ENCODE measurements at regions not wholly inside any gene's neighbourhood (a gene's known extent, or its start where the extent isn't known, plus 50 kb on each side); places are given as distances from the start of the nearest gene placed in this dataset.
A peak's percentile ranks its signal among the peaks of the same experiment; 100 is the strongest.

DNA sequence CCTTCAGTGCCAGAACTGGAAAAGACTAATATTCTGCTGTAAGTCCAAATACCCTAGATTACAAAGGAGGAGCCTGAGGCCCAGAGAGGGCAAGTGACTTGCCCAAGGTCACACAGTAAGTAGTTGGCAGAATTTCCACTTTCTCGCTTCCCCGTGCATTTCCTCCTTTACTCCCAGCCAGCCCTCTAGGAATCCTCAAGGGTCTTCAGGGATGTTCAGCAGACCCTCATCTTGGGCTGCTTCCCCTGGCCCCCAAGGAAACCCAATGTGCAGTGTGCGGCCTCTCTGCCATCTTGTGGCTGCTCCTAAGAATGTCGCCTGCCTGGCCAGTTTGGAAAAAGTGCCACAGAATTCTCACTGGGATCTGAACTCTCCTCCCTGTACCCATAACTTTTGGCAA is 217.7 kb upstream of the LRFN2 start:
- Mint-ChIP-seq H3K27ac (ENCODE audit: unreplicated experiment) (no peak overlapping the region), H3K4me1 (ENCODE audit: low read depth, unreplicated experiment) (peaks cover 8% of the 10 kb centered on the region), H3K4me3 (ENCODE audit: unreplicated experiment) (no peak overlapping the region), H3K9me3 (ENCODE audit: unreplicated experiment) (peaks cover under 1% of the 10 kb centered on the region), H3K27me3 (ENCODE audit: low read depth, unreplicated experiment) (peaks cover 9% of the 10 kb centered on the region), H3K36me3 (ENCODE audit: low read depth, unreplicated experiment) (no peaks in the 10 kb centered on the region)
- Histone ChIP-seq H3K36me3 (ENCODE audit: insufficient read depth, low read length) (no peaks in the 10 kb centered on the region), H2AFZ (ENCODE audit: low read depth, low read length) (no peak overlapping the region), H3K4me1 (ENCODE audit: insufficient read depth, low read length) (no peaks in the 10 kb centered on the region), H3K79me2 (ENCODE audit: insufficient read depth, low read length) (no peaks in the 10 kb centered on the region), H3K27ac (ENCODE audit: low read depth, low read length) (no peak overlapping the region), H3K9me3 (ENCODE audit: insufficient read depth, low read depth, low read length) (no peaks in the 10 kb centered on the region), H3K9ac (ENCODE audit: low read length) (no peak overlapping the region), H3K4me3 (ENCODE audit: insufficient read depth, low read depth, low read length) (no peak overlapping the region), H3K4me2 (ENCODE audit: low read length) (no peak overlapping the region), H4K20me1 (ENCODE audit: insufficient read depth, low read length) (no peaks in the 10 kb centered on the region), H3K27me3 (ENCODE audit: insufficient read depth, low read length) (no peaks in the 10 kb centered on the region)
- DNase-seq (ENCODE audit: low read depth), result no peak
- no peak for FAIRE-seq
- TF ChIP-seq EZH2 (IDR thresholded peaks at IDR 0.05; ENCODE audit: insufficient read depth, low read length) (no peak), CTCF (IDR thresholded peaks at IDR 0.05; ENCODE audit: insufficient read depth, low read depth, low read length) (peak; percentile 19)

- Mint-ChIP-seq H3K27me3 (ENCODE audit: low read depth, unreplicated experiment) (peaks cover 16% of the 10 kb centered on the region), H3K36me3 (ENCODE audit: low read depth, unreplicated experiment) (no peaks in the 10 kb centered on the region), H3K4me3 (ENCODE audit: unreplicated experiment) (no peak overlapping the region), H3K4me1 (ENCODE audit: low read depth, unreplicated experiment) (peaks cover 5% of the 10 kb centered on the region), H3K27ac (ENCODE audit: unreplicated experiment) (no peak overlapping the region), H3K9me3 (ENCODE audit: unreplicated experiment) (peaks cover 2% of the 10 kb centered on the region)
- Histone ChIP-seq H3K4me3 (ENCODE audit: insufficient read depth, low read depth, low read length) (no peak overlapping the region), H3K27ac (ENCODE audit: low read depth, low read length) (no peak overlapping the region), H3K9ac (ENCODE audit: low read length) (no peak overlapping the region), H4K20me1 (ENCODE audit: insufficient read depth, low read length) (no peaks in the 10 kb centered on the region), H3K4me2 (ENCODE audit: low read length) (no peak overlapping the region), H2AFZ (ENCODE audit: low read depth, low read length) (no peak overlapping the region), H3K27me3 (ENCODE audit: insufficient read depth, low read length) (no peaks in the 10 kb centered on the region), H3K9me3 (ENCODE audit: insufficient read depth, low read depth, low read length) (no peaks in the 10 kb centered on the region), H3K4me1 (ENCODE audit: insufficient read depth, low read length) (no peaks in the 10 kb centered on the region), H3K79me2 (ENCODE audit: insufficient read depth, low read length) (no peaks in the 10 kb centered on the region), H3K36me3 (ENCODE audit: insufficient read depth, low read length) (no peaks in the 10 kb centered on the region)
- DNase-seq (ENCODE audit: low read depth), result no peak
- TF ChIP-seq CTCF (IDR thresholded peaks at IDR 0.05; ENCODE audit: insufficient read depth, low read depth, low read length) (no peak), EZH2 (IDR thresholded peaks at IDR 0.05; ENCODE audit: insufficient read depth, low read length) (no peak)
- FAIRE-seq, result no peak
These were observed 216.9 kb upstream of the LRFN2 start for GRCh38 chr6:40803897-40804702.

DNA sequence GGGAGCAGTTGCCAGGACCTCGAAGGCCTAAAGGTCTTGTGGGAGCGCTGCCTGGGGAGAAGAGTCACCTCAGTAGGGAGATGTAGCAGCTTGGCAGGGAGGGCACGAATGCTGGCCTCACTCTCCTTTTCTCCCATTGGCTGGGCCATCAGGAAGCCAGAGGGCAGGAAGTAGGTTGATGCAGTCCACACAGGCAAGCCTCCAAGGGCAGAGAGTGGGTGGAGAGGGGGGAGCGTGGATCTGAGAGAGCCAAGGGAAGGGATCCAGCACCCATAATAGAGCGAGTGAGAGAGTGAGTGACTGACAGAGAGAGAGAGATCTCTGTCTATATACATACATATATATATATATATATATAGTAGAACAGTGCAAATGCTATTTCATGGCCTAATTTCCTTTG is 215.3 kb upstream of the LRFN2 start:
- TF ChIP-seq CTCF (IDR thresholded peaks at IDR 0.05; ENCODE audit: insufficient read depth, low read depth, low read length) (no peak), EZH2 (IDR thresholded peaks at IDR 0.05; ENCODE audit: insufficient read depth, low read length) (no peak)

More for the DNA sequence above, 215.3 kb upstream of the LRFN2 start:
- FAIRE-seq (no peak), DNase-seq (ENCODE audit: low read depth) (no peak)
- no peaks in the 10 kb centered on the region for H3K9me3 ChIP-seq (ENCODE audit: insufficient read depth, low read depth, low read length)
- no peak overlapping the region for H3K4me2 ChIP-seq (ENCODE audit: low read length)
- H3K4me1 ChIP-seq (ENCODE audit: insufficient read depth, low read length), result no peaks in the 10 kb centered on the region
- no peak overlapping the region for H3K27ac ChIP-seq (ENCODE audit: low read depth, low read length)
- Mint-ChIP-seq H3K36me3 (ENCODE audit: low read depth, unreplicated experiment) (no peaks in the 10 kb centered on the region), H3K4me1 (ENCODE audit: low read depth, unreplicated experiment) (peaks cover 5% of the 10 kb centered on the region), H3K27me3 (ENCODE audit: low read depth, unreplicated experiment) (peaks cover 30% of the 10 kb centered on the region), H3K9me3 (ENCODE audit: unreplicated experiment) (peaks cover 2% of the 10 kb centered on the region), H3K27ac (ENCODE audit: unreplicated experiment) (no peak overlapping the region), H3K4me3 (ENCODE audit: unreplicated experiment) (no peak overlapping the region)
- no peak overlapping the region for H3K4me3 ChIP-seq (ENCODE audit: insufficient read depth, low read depth, low read length)
- H2AFZ ChIP-seq (ENCODE audit: low read depth, low read length), result no peak overlapping the region
- no peaks in the 10 kb centered on the region for H3K36me3 ChIP-seq (ENCODE audit: insufficient read depth, low read length)
- no peaks in the 10 kb centered on the region for H4K20me1 ChIP-seq (ENCODE audit: insufficient read depth, low read length)
- no peaks in the 10 kb centered on the region for H3K27me3 ChIP-seq (ENCODE audit: insufficient read depth, low read length)
- no peaks in the 10 kb centered on the region for H3K79me2 ChIP-seq (ENCODE audit: insufficient read depth, low read length)
- H3K9ac ChIP-seq (ENCODE audit: low read length), result no peak overlapping the region

Data from astrocyte (in vitro differentiated cells and primary cell).